Loucy (cell line): ENCODE measurements at regions not wholly inside any gene's neighbourhood (a gene's known extent, or its start where the extent isn't known, plus 50 kb on each side); places are given as distances from the start of the nearest gene placed in this dataset.

Experiments used
- H2AFZ ChIP-seq: fragments of 200-600 bp; sonication (generic); 2 replicates; pipeline ENCODE4 v1.6.0; 2016; ENCODE audit warnings: antibody characterized with exemption, mild to moderate bottlenecking, low read length, moderate library complexity
- H3F3A ChIP-seq: fragments of 200-600 bp; 2 replicates; pipeline ENCODE4 v1.6.0; 2016; ENCODE audit warnings: antibody characterized with exemption, low read depth, mild to moderate bottlenecking
- H3K27me3 ChIP-seq: fragments of 200-600 bp; sonication (generic); 2 replicates; pipeline ENCODE4 v1.6.1; 2014; ENCODE audit warnings: low read length, mild to moderate bottlenecking; ENCODE audit not compliant: insufficient read depth, poor library complexity, severe bottlenecking
- H3K36me3 ChIP-seq: fragments of 200-600 bp; sonication (generic); 2 replicates; pipeline ENCODE4 v1.6.1; 2016; ENCODE audit warnings: low read length; ENCODE audit not compliant: insufficient read depth
- H3K4me1 ChIP-seq: fragments of 200-600 bp; sonication (generic); 2 replicates; pipeline ENCODE4 v1.5.1; 2014; ENCODE audit warnings: low read length, mild to moderate bottlenecking; ENCODE audit not compliant: insufficient read depth, poor library complexity, severe bottlenecking
- H3K4me2 ChIP-seq: fragments of 200-600 bp; sonication (generic); 2 replicates; pipeline ENCODE4 v1.6.0; 2014; ENCODE audit warnings: antibody characterized with exemption, low read length, low read depth, mild to moderate bottlenecking; ENCODE audit not compliant: poor library complexity, severe bottlenecking
- H3K4me3 ChIP-seq: fragments of 200-600 bp; sonication (generic); 2 replicates; pipeline ENCODE4 v1.5.1; 2014; ENCODE audit warnings: low read length, mild to moderate bottlenecking, mixed read lengths; ENCODE audit not compliant: poor library complexity, severe bottlenecking
- H3K79me2 ChIP-seq: fragments of 200-600 bp; sonication (generic); 2 replicates; pipeline ENCODE4 v1.6.1; 2014; ENCODE audit warnings: low read length; ENCODE audit not compliant: insufficient read depth
- H3K9ac ChIP-seq: fragments of 200-600 bp; sonication (generic); 2 replicates; pipeline ENCODE4 v1.6.0; 2014; ENCODE audit warnings: mild to moderate bottlenecking, low read depth, low read length, moderate library complexity; ENCODE audit not compliant: poor library complexity, severe bottlenecking
- H3K9me2 ChIP-seq: fragments of 200-600 bp; sonication (generic); replicated peaks from 2 replicates; pipeline ENCODE4 v1.6.1; 2016; ENCODE audit warnings: low read depth, low read length, mixed read lengths
- H3K9me3 ChIP-seq: fragments of 200-600 bp; sonication (generic); 2 replicates; pipeline ENCODE4 v1.6.1; 2014; ENCODE audit warnings: mild to moderate bottlenecking, antibody characterized with exemption, low read length, low read depth; ENCODE audit not compliant: insufficient read depth
- H4K20me1 ChIP-seq: fragments of 200-600 bp; sonication (generic); 2 replicates; pipeline ENCODE4 v1.6.0; 2014; ENCODE audit warnings: antibody characterized with exemption, low read length, mild to moderate bottlenecking; ENCODE audit not compliant: insufficient read depth, poor library complexity, severe bottlenecking
- CTCF ChIP-seq: fragments of 200-600 bp; sonication (generic); conservative IDR thresholded peaks from 2 replicates; pipeline ENCODE4 v1.5.1; 2014; ENCODE audit warnings: mild to moderate bottlenecking, antibody characterized with exemption, low read length
- EZH2phosphoT487 ChIP-seq: fragments of 200-600 bp; IDR thresholded peaks from 2 replicates; pipeline ENCODE4 v1.6.1; 2018; ENCODE audit warnings: antibody characterized with exemption, mild to moderate bottlenecking, moderate library complexity, borderline replicate concordance

GRCh38 chr5:117245130-117245529 lies 670.5 kb upstream of the SEMA6A start:
- Histone ChIP-seq H3K4me3 (no peak overlapping the region), H3K36me3 (no peaks in the 10 kb centered on the region), H3K9me2 (no peaks in the 10 kb centered on the region), H3K79me2 (no peaks in the 10 kb centered on the region), H3K4me2 (no peak overlapping the region), H3K9me3 (no peaks in the 10 kb centered on the region), H3K9ac (no peak overlapping the region), H3K27me3 (no peaks in the 10 kb centered on the region), H2AFZ (no peak overlapping the region), H3K4me1 (no peaks in the 10 kb centered on the region), H4K20me1 (no peaks in the 10 kb centered on the region), H3F3A (no peaks in the 10 kb centered on the region)
- TF ChIP-seq CTCF = no peak
- no peak for TF ChIP-seq EZH2phosphoT487

GRCh38 chr5:117242028-117242427 lies 667.4 kb upstream of the SEMA6A start:
- Histone ChIP-seq H3F3A (no peaks in the 10 kb centered on the region), H3K4me3 (no peak overlapping the region), H3K27me3 (no peaks in the 10 kb centered on the region), H3K4me2 (no peak overlapping the region), H3K9me2 (no peaks in the 10 kb centered on the region), H3K79me2 (no peaks in the 10 kb centered on the region), H3K36me3 (no peaks in the 10 kb centered on the region), H3K9me3 (no peaks in the 10 kb centered on the region), H3K4me1 (no peaks in the 10 kb centered on the region), H2AFZ (no peak overlapping the region), H4K20me1 (no peaks in the 10 kb centered on the region), H3K9ac (no peak overlapping the region)
- TF ChIP-seq EZH2phosphoT487 = no peak
- TF ChIP-seq CTCF = no peak

GRCh38 chr5:117236941-117237340 lies 662.3 kb upstream of the SEMA6A start:
- Histone ChIP-seq H3K4me1 (no peaks in the 10 kb centered on the region), H3K27me3 (no peaks in the 10 kb centered on the region), H3K9ac (no peak overlapping the region), H3K79me2 (no peaks in the 10 kb centered on the region), H3K4me2 (no peak overlapping the region), H2AFZ (no peak overlapping the region), H3K9me2 (no peaks in the 10 kb centered on the region), H3K4me3 (no peak overlapping the region), H4K20me1 (no peaks in the 10 kb centered on the region), H3F3A (no peaks in the 10 kb centered on the region), H3K9me3 (no peaks in the 10 kb centered on the region), H3K36me3 (no peaks in the 10 kb centered on the region)
- TF ChIP-seq EZH2phosphoT487 = no peak

GRCh38 chr5:117235786-117236185 lies 661.2 kb upstream of the SEMA6A start:
- H3K79me2 ChIP-seq = no peaks in the 10 kb centered on the region
- H3K9me2 ChIP-seq = no peaks in the 10 kb centered on the region
- no peaks in the 10 kb centered on the region for H3K36me3 ChIP-seq
- H3K9me3 ChIP-seq = no peaks in the 10 kb centered on the region
- H3K27me3 ChIP-seq = no peaks in the 10 kb centered on the region
- H3K4me1 ChIP-seq = no peaks in the 10 kb centered on the region
- H4K20me1 ChIP-seq = no peaks in the 10 kb centered on the region
- no peak overlapping the region for H2AFZ ChIP-seq
- H3K4me2 ChIP-seq = no peak overlapping the region
- no peak overlapping the region for H3K9ac ChIP-seq
- TF ChIP-seq CTCF (no peak), EZH2phosphoT487 (no peak)
- H3F3A ChIP-seq = no peaks in the 10 kb centered on the region
- no peak overlapping the region for H3K4me3 ChIP-seq
